Upper lobe of right lung (tissue), 1 donor: ENCODE measurements at regions not wholly inside any gene's neighbourhood (a gene's known extent, or its start where the extent isn't known, plus 50 kb on each side); places are given as distances from the start of the nearest gene placed in this dataset.

ENCODE experiments used
- ATAC-seq: fragments of 200-7000 bp; cut with Tn5 transposase; one replicate; pipeline ENCODE4 v1.9.1; 2020; ENCODE audit warnings: mild to moderate bottlenecking, moderate library complexity
- DNase-seq: peaks from one replicate; pipeline ENCODE4 v3.0.0-alpha.2; 2020
- H3K27ac ChIP-seq: fragments of 200-600 bp; one replicate; pipeline ENCODE4 v1.8.0; 2022
- H3K27me3 ChIP-seq: fragments of 200-600 bp; one replicate; pipeline ENCODE4 v1.8.0; 2022; ENCODE audit warnings: mild to moderate bottlenecking
- H3K36me3 ChIP-seq: fragments of 200-600 bp; one replicate; pipeline ENCODE4 v1.8.0; 2022
- H3K4me1 ChIP-seq: fragments of 200-600 bp; one replicate; pipeline ENCODE4 v1.8.0; 2022
- H3K4me3 ChIP-seq: fragments of 200-600 bp; one replicate; pipeline ENCODE4 v1.8.0; 2022; ENCODE audit warnings: mild to moderate bottlenecking
- H3K9me3 ChIP-seq: fragments of 200-600 bp; one replicate; pipeline ENCODE4 v1.8.0; 2022
- CTCF ChIP-seq: fragments of 200-600 bp; IDR thresholded peaks from one replicate; pipeline ENCODE4 v1.8.0; 2022; ENCODE audit warnings: antibody characterized with exemption
- intact Hi-C: fragments of 100-400 bp; cut with DNase I; formaldehyde crosslinking; loops from one replicate; pipeline ENCODE4 v1.11.0; 2022
- donor health status: DM: no; HTN: yes; CAD: no; lungs with severe emphysema.

DNA sequence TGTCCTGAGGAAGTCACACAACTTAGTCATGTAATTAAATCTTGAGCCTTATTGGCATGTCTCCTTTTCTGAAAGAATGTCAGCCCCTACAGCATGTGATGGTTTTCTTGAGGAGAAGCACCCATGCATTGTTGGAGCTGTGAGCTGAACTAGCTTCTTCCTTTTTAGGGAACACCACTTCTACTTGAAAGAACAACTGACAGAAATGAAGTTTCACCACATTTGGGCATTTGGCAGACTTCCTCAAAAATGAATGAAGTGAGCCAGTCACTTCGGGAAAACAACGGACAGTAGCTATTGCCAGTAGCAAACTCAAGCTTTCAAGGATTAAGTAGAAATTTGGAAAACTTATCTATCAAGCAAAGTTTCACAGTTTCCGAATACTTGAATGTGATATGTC lies 1351.3 kb downstream of the EFNB2 start:
- no peak for DNase-seq
- H3K27ac ChIP-seq: no peak overlapping the region
- H3K36me3 ChIP-seq: no peaks in the 10 kb centered on the region
- intact Hi-C loops: no loop called here
- ATAC-seq: peak; percentile 35
- no peak for TF ChIP-seq CTCF
- no peaks in the 10 kb centered on the region for H3K27me3 ChIP-seq
- no peaks in the 10 kb centered on the region for H3K9me3 ChIP-seq
- H3K4me3 ChIP-seq: no peak overlapping the region
- no peaks in the 10 kb centered on the region for H3K4me1 ChIP-seq

GRCh38 chr13:105177265-105177900 lies 1358.1 kb downstream of the EFNB2 start:
- Histone ChIP-seq H3K27me3 (no peaks in the 10 kb centered on the region), H3K36me3 (no peaks in the 10 kb centered on the region), H3K4me3 (no peak overlapping the region), H3K27ac (no peak overlapping the region), H3K9me3 (no peaks in the 10 kb centered on the region), H3K4me1 (no peaks in the 10 kb centered on the region)
- DNase-seq (no peak), ATAC-seq (peak; percentile 85)
- intact Hi-C loops: no loop called here
- no peak for TF ChIP-seq CTCF

DNA sequence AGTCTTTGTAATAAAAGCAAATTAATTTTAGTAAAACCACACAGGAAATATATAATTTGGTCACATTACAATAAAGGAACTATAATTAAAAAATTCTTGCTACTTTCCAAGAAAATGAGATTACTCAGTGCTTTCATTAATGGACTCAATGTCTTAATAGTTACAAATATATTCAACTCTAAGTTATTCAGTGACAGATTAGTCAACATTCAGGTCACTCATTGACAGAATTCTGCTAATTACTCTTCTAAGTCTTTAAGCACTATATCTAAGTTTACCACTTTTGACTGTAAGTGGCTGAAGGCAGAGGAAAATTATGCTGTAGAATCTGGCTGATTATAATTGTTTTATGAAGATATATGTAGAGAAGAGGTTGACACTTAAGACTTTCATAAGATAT lies 1365.0 kb downstream of the EFNB2 start:
- H3K9me3 ChIP-seq: no peaks in the 10 kb centered on the region
- no peak for TF ChIP-seq CTCF

DNA sequence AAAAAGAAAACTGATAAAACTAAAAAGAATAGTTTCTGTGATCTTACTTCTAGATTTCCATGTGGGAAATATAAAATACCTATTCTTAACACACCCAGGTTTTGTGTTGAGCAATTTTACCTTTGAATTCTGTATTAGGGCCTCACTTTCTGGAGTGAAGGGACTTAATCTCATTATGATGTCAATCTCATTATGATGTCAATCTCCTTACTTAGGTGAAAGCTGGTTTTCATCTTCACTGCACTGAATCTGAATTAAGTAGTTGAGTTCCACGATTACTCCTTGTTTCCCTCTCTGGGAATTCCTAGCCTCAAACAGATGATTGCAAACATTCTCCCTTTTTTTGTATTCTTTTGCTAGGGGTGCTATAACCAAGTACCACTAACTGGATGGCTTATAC lies 1367.2 kb downstream of the EFNB2 start:
- TF ChIP-seq CTCF: no peak
- no peaks in the 10 kb centered on the region for H3K9me3 ChIP-seq
- ATAC-seq (no peak), DNase-seq (no peak)
- H3K4me3 ChIP-seq: no peak overlapping the region
- H3K27ac ChIP-seq: no peak overlapping the region
- no peaks in the 10 kb centered on the region for H3K4me1 ChIP-seq
- no peaks in the 10 kb centered on the region for H3K27me3 ChIP-seq
- intact Hi-C loops: no loop called here
- H3K36me3 ChIP-seq: no peaks in the 10 kb centered on the region

More for the DNA sequence above, 1365.0 kb downstream of the EFNB2 start:
- intact Hi-C loops: no loop called here
- DNase-seq (no peak), ATAC-seq (no peak)
- H3K4me3 ChIP-seq: no peak overlapping the region
- H3K27ac ChIP-seq: no peak overlapping the region
- no peaks in the 10 kb centered on the region for H3K4me1 ChIP-seq
- no peaks in the 10 kb centered on the region for H3K36me3 ChIP-seq
- no peaks in the 10 kb centered on the region for H3K27me3 ChIP-seq

- H3K27ac ChIP-seq: no peak overlapping the region
- H3K27me3 ChIP-seq: no peaks in the 10 kb centered on the region
- no peaks in the 10 kb centered on the region for H3K36me3 ChIP-seq
- no peaks in the 10 kb centered on the region for H3K4me1 ChIP-seq
- no peak for TF ChIP-seq CTCF
- H3K4me3 ChIP-seq: no peak overlapping the region
- ATAC-seq: peak; percentile 56
- intact Hi-C loops: no loop called here
- H3K9me3 ChIP-seq: no peaks in the 10 kb centered on the region
- no peak for DNase-seq
These were observed 1368.1 kb downstream of the EFNB2 start for GRCh38 chr13:105167385-105167784.
